ENCODE measurements at regions not wholly inside any gene's neighbourhood (a gene's known extent, or its start where the extent isn't known, plus 50 kb on each side); places are given as distances from the start of the nearest gene placed in this dataset.

GRCh38 chr1:90346757-90347156, 351.8 kb downstream of the ZNF326 start:
- TF ChIP-seq, protein P1, sequence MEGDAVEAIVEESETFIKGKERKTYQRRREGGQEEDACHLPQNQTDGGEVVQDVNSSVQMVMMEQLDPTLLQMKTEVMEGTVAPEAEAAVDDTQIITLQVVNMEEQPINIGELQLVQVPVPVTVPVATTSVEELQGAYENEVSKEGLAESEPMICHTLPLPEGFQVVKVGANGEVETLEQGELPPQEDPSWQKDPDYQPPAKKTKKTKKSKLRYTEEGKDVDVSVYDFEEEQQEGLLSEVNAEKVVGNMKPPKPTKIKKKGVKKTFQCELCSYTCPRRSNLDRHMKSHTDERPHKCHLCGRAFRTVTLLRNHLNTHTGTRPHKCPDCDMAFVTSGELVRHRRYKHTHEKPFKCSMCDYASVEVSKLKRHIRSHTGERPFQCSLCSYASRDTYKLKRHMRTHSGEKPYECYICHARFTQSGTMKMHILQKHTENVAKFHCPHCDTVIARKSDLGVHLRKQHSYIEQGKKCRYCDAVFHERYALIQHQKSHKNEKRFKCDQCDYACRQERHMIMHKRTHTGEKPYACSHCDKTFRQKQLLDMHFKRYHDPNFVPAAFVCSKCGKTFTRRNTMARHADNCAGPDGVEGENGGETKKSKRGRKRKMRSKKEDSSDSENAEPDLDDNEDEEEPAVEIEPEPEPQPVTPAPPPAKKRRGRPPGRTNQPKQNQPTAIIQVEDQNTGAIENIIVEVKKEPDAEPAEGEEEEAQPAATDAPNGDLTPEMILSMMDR (conservative IDR thresholded peaks at IDR 0.05 in 1 of 2, IDR thresholded peaks at IDR 0.05 in 1 of 2; ENCODE audit: extremely low read depth in 1 of 2, insufficient read depth in 1 of 2, low read depth in 1 of 2, low read length in 2 of 2): no peak
- TF ChIP-seq EZH2 (IDR thresholded peaks at IDR 0.05; ENCODE audit: borderline replicate concordance, low read length): no peak

All from mammary epithelial cell (primary cell).